ENCODE measurements at regions not wholly inside any gene's neighbourhood (a gene's known extent, or its start where the extent isn't known, plus 50 kb on each side); places are given as distances from the start of the nearest gene placed in this dataset.

DNA sequence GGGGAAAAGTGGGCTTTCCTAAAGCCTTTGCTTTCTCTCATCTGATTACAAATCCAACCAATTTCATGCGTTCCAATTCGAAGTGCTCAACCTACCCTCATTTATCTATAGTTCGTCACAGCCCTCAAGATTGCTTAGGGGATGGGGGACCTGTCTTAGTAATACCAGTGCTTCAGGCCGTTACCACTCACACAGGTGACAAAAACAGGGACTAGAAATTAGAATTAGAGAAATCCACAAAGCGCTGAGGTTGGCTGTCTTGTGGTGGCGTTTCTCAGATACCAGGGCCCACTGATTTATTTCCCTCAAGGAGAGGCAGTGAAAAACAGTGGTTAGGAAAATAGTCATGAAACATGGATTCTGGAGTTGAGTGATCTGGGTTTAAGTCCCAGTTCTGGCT lies 121.6 kb upstream of the SPACA1 start:
- H3K4me3 ChIP-seq (ENCODE audit: low read length): no peak overlapping the region
- no peak for DNase-seq (ENCODE audit: low read depth)
- TF ChIP-seq, protein P1, sequence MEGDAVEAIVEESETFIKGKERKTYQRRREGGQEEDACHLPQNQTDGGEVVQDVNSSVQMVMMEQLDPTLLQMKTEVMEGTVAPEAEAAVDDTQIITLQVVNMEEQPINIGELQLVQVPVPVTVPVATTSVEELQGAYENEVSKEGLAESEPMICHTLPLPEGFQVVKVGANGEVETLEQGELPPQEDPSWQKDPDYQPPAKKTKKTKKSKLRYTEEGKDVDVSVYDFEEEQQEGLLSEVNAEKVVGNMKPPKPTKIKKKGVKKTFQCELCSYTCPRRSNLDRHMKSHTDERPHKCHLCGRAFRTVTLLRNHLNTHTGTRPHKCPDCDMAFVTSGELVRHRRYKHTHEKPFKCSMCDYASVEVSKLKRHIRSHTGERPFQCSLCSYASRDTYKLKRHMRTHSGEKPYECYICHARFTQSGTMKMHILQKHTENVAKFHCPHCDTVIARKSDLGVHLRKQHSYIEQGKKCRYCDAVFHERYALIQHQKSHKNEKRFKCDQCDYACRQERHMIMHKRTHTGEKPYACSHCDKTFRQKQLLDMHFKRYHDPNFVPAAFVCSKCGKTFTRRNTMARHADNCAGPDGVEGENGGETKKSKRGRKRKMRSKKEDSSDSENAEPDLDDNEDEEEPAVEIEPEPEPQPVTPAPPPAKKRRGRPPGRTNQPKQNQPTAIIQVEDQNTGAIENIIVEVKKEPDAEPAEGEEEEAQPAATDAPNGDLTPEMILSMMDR (conservative IDR thresholded peaks at IDR 0.05; ENCODE audit: low read depth, low read length): no peak

DNA sequence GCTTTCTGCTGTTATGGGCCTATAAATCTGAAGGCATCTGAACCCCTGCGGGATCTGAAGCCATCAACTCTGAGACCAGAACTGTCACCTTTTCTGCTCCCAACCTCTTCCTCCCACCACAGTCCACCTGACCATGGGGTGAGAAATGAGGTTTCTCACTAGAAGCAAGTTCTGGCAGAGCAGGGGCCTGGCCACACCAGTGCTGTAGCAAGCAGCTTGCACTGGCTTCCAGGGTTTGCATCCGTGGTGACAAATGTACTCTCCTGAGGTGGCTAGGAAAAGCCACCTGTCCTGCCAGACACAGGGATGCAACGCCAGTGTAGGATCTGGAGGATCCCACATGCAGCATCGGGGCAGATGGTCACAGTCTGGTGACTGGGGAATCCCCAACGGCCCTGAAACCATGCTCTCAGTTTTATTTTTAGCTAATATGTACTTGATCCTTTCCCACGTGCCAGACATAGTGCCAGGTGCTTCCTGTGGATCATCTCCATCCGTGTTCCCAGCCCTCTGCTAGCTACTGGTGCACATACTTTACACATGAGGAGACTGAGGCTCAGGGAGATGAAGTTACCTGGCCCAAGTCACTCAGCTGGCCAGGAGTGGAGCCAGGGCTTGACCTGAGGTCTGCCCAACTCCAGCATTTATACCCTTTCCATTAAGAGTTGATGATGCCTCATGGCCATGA lies 122.1 kb upstream of the SPACA1 start:
- TF ChIP-seq, protein P1 (conservative IDR thresholded peaks at IDR 0.05; ENCODE audit: low read depth, low read length): no peak
- no peak for DNase-seq (ENCODE audit: low read depth)
- no peak overlapping the region for H3K4me3 ChIP-seq (ENCODE audit: low read length)

DNA sequence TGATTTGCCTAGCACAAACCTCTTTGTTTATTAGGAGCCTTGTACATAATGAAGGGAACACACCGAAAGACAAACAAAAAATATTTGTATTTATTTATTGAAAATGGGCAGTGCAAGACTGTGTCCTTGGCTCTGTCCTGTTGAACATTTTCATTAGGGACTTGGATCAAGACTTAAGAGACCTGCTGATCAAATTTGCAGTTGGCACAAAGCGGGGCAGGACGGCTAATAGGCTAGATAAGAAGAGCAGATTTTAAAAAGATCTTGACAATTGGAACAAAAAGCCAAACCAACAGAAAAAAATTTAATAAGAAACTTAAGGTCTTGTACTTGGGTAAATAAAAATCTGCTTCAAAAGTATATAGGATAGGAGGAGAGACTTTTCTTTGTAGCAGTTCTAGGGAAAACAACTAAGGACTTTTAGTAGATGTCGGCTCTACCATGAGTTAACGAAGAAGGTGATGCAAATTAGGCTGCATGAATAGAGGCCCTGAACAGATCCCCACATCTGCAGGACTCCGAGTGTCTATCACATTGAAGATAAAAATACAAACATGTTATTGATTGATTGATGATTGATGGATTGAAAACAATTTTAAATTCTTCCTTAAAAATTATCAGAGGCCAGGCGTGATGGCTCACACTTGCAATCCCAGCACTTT lies 124.1 kb upstream of the SPACA1 start:
- TF ChIP-seq, protein P1 (conservative IDR thresholded peaks at IDR 0.05; ENCODE audit: low read depth, low read length): no peak
- H3K4me3 ChIP-seq (ENCODE audit: low read length): no peak overlapping the region
- DNase-seq (ENCODE audit: low read depth): no peak

DNA sequence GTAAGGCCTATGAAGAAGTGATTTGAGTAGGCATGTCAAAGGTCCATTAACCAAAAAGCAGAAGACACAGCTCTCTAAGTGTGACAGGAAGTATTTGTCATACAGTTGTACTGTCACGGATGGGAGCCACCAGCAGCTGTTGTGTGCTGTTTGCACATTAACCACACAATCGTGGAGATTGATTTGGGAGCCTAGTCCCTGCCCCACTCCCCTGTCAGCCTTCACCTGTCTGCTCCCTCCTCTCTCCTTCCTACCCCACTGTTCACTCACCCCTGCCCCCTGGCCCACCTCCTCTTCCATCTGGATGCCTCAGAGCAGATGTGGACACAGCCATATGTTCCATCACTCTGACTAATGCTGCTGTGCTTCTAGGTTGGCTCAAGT lies 124.7 kb upstream of the SPACA1 start:
- no peak for DNase-seq (ENCODE audit: low read depth)
- TF ChIP-seq, protein P1 (conservative IDR thresholded peaks at IDR 0.05; ENCODE audit: low read depth, low read length): no peak
- no peak overlapping the region for H3K4me3 ChIP-seq (ENCODE audit: low read length)

DNA sequence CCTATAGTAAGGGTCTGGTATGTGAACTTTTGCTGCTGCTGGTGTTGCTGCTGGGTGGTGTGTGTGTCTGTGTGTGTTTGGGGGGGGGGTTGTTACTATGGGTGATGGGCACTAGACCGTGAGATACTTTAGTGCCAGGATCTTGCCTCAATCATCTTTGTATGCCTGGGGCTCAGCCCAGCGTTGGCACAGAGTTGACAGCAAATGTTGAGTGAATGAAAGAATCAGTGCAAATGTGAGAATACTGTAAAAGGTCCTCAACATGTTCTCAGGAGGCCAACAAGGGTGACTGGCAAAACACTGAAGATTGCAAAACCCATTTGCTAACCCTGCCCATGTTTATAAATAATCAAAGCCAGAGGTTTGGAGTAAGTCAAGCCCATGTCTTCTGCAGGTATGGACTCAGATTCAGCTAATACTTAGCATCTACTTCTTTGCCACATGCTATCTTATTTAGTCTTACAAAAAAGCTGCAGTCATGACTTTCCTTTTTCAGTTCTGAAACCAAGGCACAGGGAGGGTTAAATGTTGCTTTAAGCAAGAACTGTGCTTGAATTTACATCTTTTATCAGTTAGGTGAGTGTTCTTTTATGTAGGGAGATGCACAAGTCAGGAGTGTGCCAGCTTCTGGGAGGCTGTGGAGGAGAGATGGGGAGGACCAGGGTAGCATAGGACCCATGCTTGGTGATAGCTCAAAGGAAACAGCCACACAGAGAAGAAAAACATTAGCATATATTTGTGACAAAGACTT lies 125.3 kb upstream of the SPACA1 start:
- no peak overlapping the region for H3K4me3 ChIP-seq (ENCODE audit: low read length)
- DNase-seq (ENCODE audit: low read depth): no peak
- TF ChIP-seq, protein P1 (conservative IDR thresholded peaks at IDR 0.05; ENCODE audit: low read depth, low read length): no peak

DNA sequence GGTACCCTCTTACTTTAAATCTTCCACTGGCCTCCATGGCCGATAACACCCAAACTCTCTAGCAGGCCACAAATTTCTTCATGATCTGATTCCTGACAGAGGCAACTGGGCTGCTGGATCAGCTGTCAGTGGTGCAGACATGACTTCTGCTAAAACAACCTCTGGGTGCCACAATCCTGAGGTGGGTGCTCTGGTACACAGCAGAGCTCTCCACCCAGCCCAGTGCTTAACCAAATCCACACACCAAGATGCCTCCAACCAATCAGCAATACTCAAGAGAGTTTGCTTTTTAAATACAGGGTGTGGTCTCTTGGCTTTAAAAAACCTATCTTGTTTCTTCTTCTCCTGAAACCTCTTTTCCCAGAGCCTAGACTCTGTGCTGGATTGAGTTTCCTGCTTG lies 126.6 kb upstream of the SPACA1 start:
- TF ChIP-seq, protein P1 (conservative IDR thresholded peaks at IDR 0.05; ENCODE audit: low read depth, low read length): no peak
- H3K4me3 ChIP-seq (ENCODE audit: low read length): no peak overlapping the region
- no peak for DNase-seq (ENCODE audit: low read depth)
